CD8-positive, alpha-beta memory T cell (primary cell): ENCODE measurements at regions not wholly inside any gene's neighbourhood (a gene's known extent, or its start where the extent isn't known, plus 50 kb on each side); places are given as distances from the start of the nearest gene placed in this dataset.

Experiments used
- CTCF ChIA-PET: fragments of 350-600 bp; sonication (Branson Sonifier 250); formaldehyde crosslinking; loops from one replicate; lab custom pipeline; 2021; ENCODE audit warnings: antibody characterized with exemption; lab: Charles Lee
- POLR2A ChIA-PET: fragments of 350-600 bp; sonication (Branson Sonifier 250); formaldehyde crosslinking; loops from one replicate; lab custom pipeline; 2021; ENCODE audit warnings: antibody characterized with exemption; lab: Charles Lee
- DNase-seq, 5 donors: peaks; one replicate each; pipeline versions ENCODE4 v3.0.0 to v3.0.0-alpha.2; 2020 to 2022; ENCODE audit warnings: mixed read lengths in 1 of 5
- H3K27ac ChIP-seq: one replicate; pipeline ENCODE4 v1.7.0; 2013; ENCODE audit warnings: low read depth, mild to moderate bottlenecking, low read length, moderate library complexity
- H3K27me3 ChIP-seq: 2 replicates; pipeline ENCODE4 v1.7.0; 2013; ENCODE audit warnings: low read length, mild to moderate bottlenecking; ENCODE audit not compliant: insufficient read depth, poor library complexity, severe bottlenecking
- H3K36me3 ChIP-seq: 2 replicates; pipeline ENCODE4 v1.7.0; 2013; ENCODE audit warnings: mild to moderate bottlenecking, low read length, moderate library complexity; ENCODE audit not compliant: insufficient read depth
- H3K4me1 ChIP-seq: 2 replicates; pipeline ENCODE4 v1.7.0; 2013; ENCODE audit warnings: mild to moderate bottlenecking, low read length, moderate library complexity; ENCODE audit not compliant: insufficient read depth
- H3K4me3 ChIP-seq: 2 replicates; pipeline ENCODE4 v1.7.0; 2013; ENCODE audit warnings: mild to moderate bottlenecking, low read length
- H3K9me3 ChIP-seq: 2 replicates; pipeline ENCODE4 v1.7.0; 2013; ENCODE audit warnings: mild to moderate bottlenecking, low read length
- H3K27ac Mint-ChIP-seq, 8 donors: one replicate each; pipeline ENCODE4 v1.8.0; 2020 to 2021; ENCODE audit warnings: mixed read lengths in 8 of 8, mild to moderate bottlenecking in 6 of 8, inconsistent platforms in 3 of 8, moderate library complexity in 3 of 8
- H3K27me3 Mint-ChIP-seq, 2 donors: one replicate each; pipeline ENCODE4 v1.8.0; 2020 to 2021; ENCODE audit warnings: mixed read lengths in 2 of 2, mild to moderate bottlenecking in 1 of 2, moderate library complexity in 1 of 2
- H3K36me3 Mint-ChIP-seq, 3 donors: one replicate each; pipeline ENCODE4 v1.8.0; 2020 to 2021; ENCODE audit warnings: mixed read lengths in 3 of 3, inconsistent platforms in 1 of 3, mild to moderate bottlenecking in 1 of 3
- H3K4me1 Mint-ChIP-seq, 3 donors: one replicate each; pipeline ENCODE4 v1.8.0; 2020 to 2021; ENCODE audit warnings: mixed read lengths in 3 of 3, inconsistent platforms in 1 of 3, mild to moderate bottlenecking in 1 of 3
- H3K4me3 Mint-ChIP-seq, 7 donors: one replicate each; pipeline ENCODE4 v1.8.0; 2020 to 2021; ENCODE audit warnings: mixed read lengths in 7 of 7, mild to moderate bottlenecking in 6 of 7, moderate library complexity in 4 of 7, inconsistent platforms in 2 of 7
- H3K9me3 Mint-ChIP-seq, 5 donors: one replicate each; pipeline ENCODE4 v1.8.0; 2020 to 2022; ENCODE audit warnings: mixed read lengths in 5 of 5, mild to moderate bottlenecking in 3 of 5, moderate library complexity in 2 of 5, inconsistent platforms in 1 of 5

DNA sequence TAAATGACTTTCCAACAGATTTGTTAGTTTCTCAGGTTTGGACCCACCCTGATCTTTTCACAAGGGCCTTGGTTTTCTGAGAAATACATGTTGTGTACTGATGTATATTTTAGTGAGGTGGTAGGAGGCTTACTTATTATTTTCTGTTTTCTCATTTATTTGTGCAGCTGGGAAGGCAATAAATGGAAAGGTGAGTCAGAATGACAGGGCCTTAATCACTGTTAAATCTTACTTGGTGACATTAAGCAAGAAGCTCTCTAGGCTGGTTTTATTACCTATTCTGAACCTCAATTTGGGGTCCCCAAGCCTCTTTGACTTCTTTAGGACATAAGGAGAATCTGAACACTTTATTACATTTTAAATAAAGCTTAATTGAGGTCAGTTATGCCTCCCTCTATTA is 214.0 kb upstream of the DAB2 start:
- Mint-ChIP-seq H3K27ac (no peak overlapping the region), H3K9me3 (no peaks in the 10 kb centered on the region), H3K36me3 (no peaks in the 10 kb centered on the region), H3K27me3 (peaks cover 1 to 4% of the 10 kb centered on the region in 2 donors), H3K4me3 (no peak overlapping the region), H3K4me1 (no peaks in the 10 kb centered on the region)
- ChIA-PET POLR2A (no interaction called here), CTCF (no interaction called here)
- H3K4me3 ChIP-seq = no peak overlapping the region
- no peaks in the 10 kb centered on the region for H3K27me3 ChIP-seq
- no peaks in the 10 kb centered on the region for H3K9me3 ChIP-seq
- H3K4me1 ChIP-seq = no peaks in the 10 kb centered on the region
- DNase-seq = no peak
- H3K27ac ChIP-seq = no peak overlapping the region
- H3K36me3 ChIP-seq = no peaks in the 10 kb centered on the region

DNA sequence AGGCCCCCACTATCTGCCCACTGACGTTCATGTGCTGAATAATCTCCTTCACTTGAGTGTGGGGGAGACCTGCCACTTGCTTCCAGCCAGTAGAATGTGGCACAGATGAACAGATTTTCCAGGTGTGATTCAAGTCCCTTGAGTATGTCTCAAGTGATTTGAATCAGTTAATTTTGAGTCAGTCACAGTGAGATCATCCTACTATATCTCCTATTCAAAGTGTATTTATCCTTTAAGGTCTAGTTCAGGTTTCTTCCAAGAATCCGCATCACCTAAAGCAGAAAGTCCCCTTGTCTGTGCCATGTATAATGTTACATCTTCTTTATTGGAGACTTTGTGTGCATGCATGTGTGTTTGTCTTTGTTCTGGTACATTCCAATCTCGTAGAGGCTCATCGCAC is 208.3 kb upstream of the DAB2 start:
- H3K36me3 ChIP-seq = no peaks in the 10 kb centered on the region
- no peak overlapping the region for H3K27ac ChIP-seq
- Mint-ChIP-seq H3K4me3 (no peak overlapping the region), H3K4me1 (no peaks in the 10 kb centered on the region), H3K9me3 (no peaks in the 10 kb centered on the region), H3K27me3 (peaks cover 10 to 26% of the 10 kb centered on the region in 2 donors), H3K36me3 (no peaks in the 10 kb centered on the region), H3K27ac (no peak overlapping the region)
- H3K27me3 ChIP-seq = no peaks in the 10 kb centered on the region
- no peak for DNase-seq
- no peaks in the 10 kb centered on the region for H3K9me3 ChIP-seq
- no peaks in the 10 kb centered on the region for H3K4me1 ChIP-seq
- H3K4me3 ChIP-seq = no peak overlapping the region
- CTCF ChIA-PET = no interaction called here
- POLR2A ChIA-PET = no interaction called here

DNA sequence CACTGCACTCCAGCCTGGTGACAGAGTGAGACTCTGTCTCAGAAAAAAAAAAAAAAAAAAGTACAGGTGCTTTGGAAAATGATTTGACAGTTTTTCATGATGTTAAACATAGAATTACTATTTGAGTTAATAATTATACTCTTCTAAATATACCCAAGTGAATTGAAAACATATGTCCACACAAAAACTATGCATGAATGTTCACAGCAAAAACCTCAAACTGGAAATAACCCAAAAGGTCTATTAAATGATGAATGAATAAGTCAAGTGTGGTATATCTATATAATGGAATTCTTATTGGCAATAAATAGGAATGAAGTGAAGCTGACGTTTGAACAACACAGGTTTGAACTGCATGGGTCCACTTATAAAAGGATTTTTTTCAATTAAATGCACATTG is 207.2 kb upstream of the DAB2 start:
- CTCF ChIA-PET = no interaction called here
- no peak overlapping the region for H3K4me3 Mint-ChIP-seq
- H3K36me3 Mint-ChIP-seq = no peaks in the 10 kb centered on the region
- H3K9me3 ChIP-seq = no peaks in the 10 kb centered on the region
- peaks cover 10 to 37% of the 10 kb centered on the region in 2 donors for H3K27me3 Mint-ChIP-seq
- DNase-seq = no peak
- H3K27ac ChIP-seq = no peak overlapping the region
- no peak overlapping the region for H3K4me3 ChIP-seq
- no peaks in the 10 kb centered on the region for H3K27me3 ChIP-seq
- no peak overlapping the region for H3K27ac Mint-ChIP-seq
- POLR2A ChIA-PET = no interaction called here
- no peaks in the 10 kb centered on the region for H3K4me1 ChIP-seq
- H3K36me3 ChIP-seq = no peaks in the 10 kb centered on the region
- H3K4me1 Mint-ChIP-seq = no peaks in the 10 kb centered on the region
- no peaks in the 10 kb centered on the region for H3K9me3 Mint-ChIP-seq

DNA sequence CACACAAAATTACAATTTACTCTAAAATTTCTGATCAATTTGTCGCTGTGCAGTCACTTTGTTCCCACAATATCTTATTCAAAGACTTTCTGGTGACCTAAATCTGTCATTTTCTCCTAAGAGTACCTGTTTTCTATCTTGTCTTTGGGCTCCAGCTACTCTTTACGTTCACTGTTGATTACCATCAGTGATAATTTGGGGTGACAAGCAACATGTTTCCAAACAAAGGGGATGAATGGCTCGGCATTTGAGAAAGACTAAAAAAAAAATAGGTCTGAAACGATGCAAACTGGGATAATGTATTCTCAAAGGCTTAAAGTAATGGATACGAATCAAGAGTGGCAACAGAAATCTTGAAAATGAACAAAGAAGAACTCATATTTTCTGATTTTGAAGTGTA is 205.2 kb upstream of the DAB2 start:
- peaks cover 11 to 48% of the 10 kb centered on the region in 2 donors for H3K27me3 Mint-ChIP-seq
- H3K27ac Mint-ChIP-seq = no peak overlapping the region
- Histone ChIP-seq H3K36me3 (no peaks in the 10 kb centered on the region), H3K4me3 (no peak overlapping the region), H3K4me1 (no peaks in the 10 kb centered on the region), H3K27ac (no peak overlapping the region), H3K9me3 (no peaks in the 10 kb centered on the region), H3K27me3 (no peaks in the 10 kb centered on the region)
- ChIA-PET POLR2A (no interaction called here), CTCF (no interaction called here)
- H3K36me3 Mint-ChIP-seq = no peaks in the 10 kb centered on the region
- no peaks in the 10 kb centered on the region for H3K9me3 Mint-ChIP-seq
- H3K4me1 Mint-ChIP-seq = no peaks in the 10 kb centered on the region
- DNase-seq = no peak
- H3K4me3 Mint-ChIP-seq = no peak overlapping the region

DNA sequence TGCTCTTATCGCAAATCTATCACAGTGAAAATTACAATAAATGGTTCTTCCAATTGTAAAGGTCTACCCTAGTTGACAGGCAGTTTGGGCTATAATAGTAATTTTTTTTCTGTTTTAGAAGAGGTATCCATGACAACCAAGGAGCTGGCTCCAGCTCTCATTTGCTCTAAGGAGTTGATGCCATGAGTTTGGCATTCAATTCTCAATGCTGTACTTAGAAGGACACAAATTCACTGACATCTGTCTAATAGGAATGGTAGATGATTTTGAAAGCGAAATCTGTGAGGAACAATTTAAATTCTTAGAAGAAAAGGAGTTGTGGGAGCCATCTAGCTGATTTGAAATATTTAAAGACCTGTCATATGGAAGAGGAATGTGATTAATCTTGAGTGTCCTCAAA is 203.6 kb upstream of the DAB2 start:
- no peaks in the 10 kb centered on the region for H3K9me3 ChIP-seq
- no peaks in the 10 kb centered on the region for H3K4me1 ChIP-seq
- no peaks in the 10 kb centered on the region for H3K36me3 Mint-ChIP-seq
- no peaks in the 10 kb centered on the region for H3K9me3 Mint-ChIP-seq
- no peak overlapping the region for H3K4me3 ChIP-seq
- H3K4me3 Mint-ChIP-seq = no peak overlapping the region
- peaks cover 10 to 52% of the 10 kb centered on the region in 2 donors for H3K27me3 Mint-ChIP-seq
- H3K36me3 ChIP-seq = no peaks in the 10 kb centered on the region
- H3K4me1 Mint-ChIP-seq = no peaks in the 10 kb centered on the region
- DNase-seq = no peak
- ChIA-PET POLR2A (no interaction called here), CTCF (no interaction called here)
- no peaks in the 10 kb centered on the region for H3K27me3 ChIP-seq
- no peak overlapping the region for H3K27ac Mint-ChIP-seq
- H3K27ac ChIP-seq = no peak overlapping the region

DNA sequence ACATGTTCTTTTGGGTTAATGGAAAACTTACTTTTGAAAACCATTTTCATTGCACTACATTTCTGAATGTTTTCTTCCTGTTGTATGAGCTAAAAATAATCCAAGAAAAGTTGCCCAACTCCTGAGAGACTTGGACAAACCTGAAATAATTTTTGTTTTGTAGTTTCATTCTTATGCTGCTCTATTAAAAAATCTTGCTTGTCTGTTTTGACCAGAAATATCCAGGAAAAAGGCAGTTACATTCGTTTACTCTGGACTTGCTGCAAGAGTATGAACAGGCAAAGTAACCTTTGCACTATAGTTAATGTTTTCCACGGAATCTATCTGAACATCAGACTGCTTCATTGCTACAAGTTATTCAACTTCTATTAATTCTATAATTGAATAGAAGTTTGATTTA is 200.1 kb upstream of the DAB2 start:
- no peaks in the 10 kb centered on the region for H3K4me1 ChIP-seq
- no peaks in the 10 kb centered on the region for H3K9me3 Mint-ChIP-seq
- no peaks in the 10 kb centered on the region for H3K36me3 Mint-ChIP-seq
- no peak overlapping the region for H3K27ac Mint-ChIP-seq
- ChIA-PET POLR2A (no interaction called here), CTCF (no interaction called here)
- no peak overlapping the region for H3K4me3 Mint-ChIP-seq
- peaks cover 11 to 59% of the 10 kb centered on the region in 2 donors for H3K27me3 Mint-ChIP-seq
- no peak overlapping the region for H3K27ac ChIP-seq
- H3K4me1 Mint-ChIP-seq = no peaks in the 10 kb centered on the region
- H3K27me3 ChIP-seq = no peaks in the 10 kb centered on the region
- no peaks in the 10 kb centered on the region for H3K9me3 ChIP-seq
- no peak for DNase-seq
- H3K4me3 ChIP-seq = no peak overlapping the region
- H3K36me3 ChIP-seq = no peaks in the 10 kb centered on the region

DNA sequence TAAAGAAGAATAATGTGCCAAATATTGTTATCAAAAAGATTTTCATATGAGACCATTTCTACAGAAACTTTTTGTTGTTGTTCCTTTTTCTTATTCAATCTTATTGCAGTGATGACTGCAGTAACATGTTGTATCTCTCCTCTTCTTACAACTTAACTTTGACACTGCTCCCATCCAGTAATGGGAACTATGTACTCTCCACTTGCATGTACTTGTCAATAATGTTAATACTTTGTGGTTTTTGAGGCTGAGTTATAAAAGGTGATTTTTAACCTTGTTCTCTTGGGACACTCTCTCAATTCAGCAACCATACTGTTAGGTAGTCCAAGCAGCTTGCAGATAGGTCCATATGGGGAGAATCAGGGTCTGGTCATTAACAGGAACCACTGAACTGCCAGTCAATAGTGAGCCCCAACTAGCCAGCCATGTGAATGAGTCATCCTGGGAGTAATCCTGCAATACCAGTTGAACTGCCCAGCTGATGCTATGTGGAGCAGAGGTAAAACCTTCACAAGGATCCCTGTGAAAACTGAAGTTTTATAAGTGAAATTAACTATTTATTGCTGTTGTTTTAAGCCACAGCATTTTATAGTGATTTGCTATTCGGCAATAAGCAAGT is 199.6 kb upstream of the DAB2 start:
- peaks cover 11 to 54% of the 10 kb centered on the region in 2 donors for H3K27me3 Mint-ChIP-seq
- no peaks in the 10 kb centered on the region for H3K4me1 Mint-ChIP-seq
- no peak overlapping the region for H3K4me3 ChIP-seq
- H3K4me3 Mint-ChIP-seq = no peak overlapping the region
- no peak for DNase-seq
- POLR2A ChIA-PET = no interaction called here
- no peak overlapping the region for H3K27ac Mint-ChIP-seq
- no peaks in the 10 kb centered on the region for H3K27me3 ChIP-seq
- no peaks in the 10 kb centered on the region for H3K9me3 ChIP-seq
- no peak overlapping the region for H3K27ac ChIP-seq
- CTCF ChIA-PET = no interaction called here
- H3K36me3 Mint-ChIP-seq = no peaks in the 10 kb centered on the region
- no peaks in the 10 kb centered on the region for H3K4me1 ChIP-seq
- H3K36me3 ChIP-seq = no peaks in the 10 kb centered on the region
- H3K9me3 Mint-ChIP-seq = no peaks in the 10 kb centered on the region

DNA sequence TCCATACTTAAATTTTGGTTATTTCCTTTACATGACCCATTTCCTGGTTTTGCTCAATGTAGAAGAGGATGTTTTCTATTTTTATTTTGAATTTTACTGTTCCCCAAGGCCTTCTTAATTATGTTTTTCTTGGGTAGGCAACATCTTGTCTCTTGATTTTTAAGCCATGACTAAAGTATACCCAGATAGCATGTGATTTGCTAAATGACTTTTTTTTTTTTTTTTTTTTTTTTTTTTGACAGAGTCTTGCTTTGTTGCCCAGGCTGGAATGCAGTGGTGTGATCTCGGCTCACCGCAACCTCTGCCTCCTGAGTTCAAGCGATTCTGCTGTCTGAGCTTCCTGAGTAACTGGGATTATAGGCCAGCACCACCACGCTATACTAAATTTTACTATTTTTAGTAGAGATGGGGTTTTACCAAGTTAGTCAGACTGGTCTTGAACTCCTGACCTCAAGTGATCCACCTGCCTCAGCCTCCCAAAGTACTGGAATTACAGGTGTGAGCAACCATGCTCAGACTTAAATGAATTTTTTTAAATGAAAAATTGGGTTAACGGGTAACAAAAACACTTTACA is 198.6 kb upstream of the DAB2 start:
- H3K27me3 Mint-ChIP-seq = peaks cover 6 to 50% of the 10 kb centered on the region in 2 donors
- no peak overlapping the region for H3K27ac Mint-ChIP-seq
- no peak overlapping the region for H3K27ac ChIP-seq
- CTCF ChIA-PET = no interaction called here
- H3K9me3 ChIP-seq = no peaks in the 10 kb centered on the region
- H3K36me3 Mint-ChIP-seq = no peaks in the 10 kb centered on the region
- no peaks in the 10 kb centered on the region for H3K4me1 ChIP-seq
- no peak overlapping the region for H3K4me3 ChIP-seq
- no peaks in the 10 kb centered on the region for H3K9me3 Mint-ChIP-seq
- POLR2A ChIA-PET = no interaction called here
- H3K4me1 Mint-ChIP-seq = no peaks in the 10 kb centered on the region
- no peaks in the 10 kb centered on the region for H3K36me3 ChIP-seq
- no peak for DNase-seq
- H3K27me3 ChIP-seq = no peaks in the 10 kb centered on the region
- no peak overlapping the region for H3K4me3 Mint-ChIP-seq
